ENCODE measurements at regions not wholly inside any gene's neighbourhood (a gene's known extent, or its start where the extent isn't known, plus 50 kb on each side); places are given as distances from the start of the nearest gene placed in this dataset.

DNA sequence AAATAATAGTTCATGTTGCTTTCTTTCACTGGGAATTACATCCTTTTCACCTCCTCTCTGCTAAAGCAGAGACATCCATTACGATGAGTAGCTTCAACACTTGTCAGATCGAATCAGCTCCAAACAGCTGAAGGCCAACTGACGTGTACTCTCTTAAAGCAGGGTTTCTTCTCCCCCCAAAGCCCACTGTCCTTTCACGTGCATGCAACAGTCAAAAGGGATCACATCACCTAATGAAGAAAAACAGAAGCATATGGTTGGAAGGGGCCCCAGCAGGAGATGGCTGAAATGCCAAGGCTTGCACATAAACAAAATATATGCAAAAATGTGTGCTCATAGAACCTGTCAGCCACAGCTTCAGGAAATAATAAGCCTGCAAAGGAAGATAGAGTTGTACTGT is 421.6 kb downstream of the ANXA1 start:
- no peak overlapping the region for H3K27ac Mint-ChIP-seq
- H3K36me3 Mint-ChIP-seq (ENCODE audit: low read depth), result no peaks in the 10 kb centered on the region
- intact Hi-C loops (cut with micrococcal nuclease), result no loop called here
- no peak for DNase-seq
- no peaks in the 10 kb centered on the region for H3K9me3 Mint-ChIP-seq
- H3K27me3 Mint-ChIP-seq, result no peaks in the 10 kb centered on the region
- no peak overlapping the region for H3K4me3 Mint-ChIP-seq
- H3K4me1 Mint-ChIP-seq, result no peaks in the 10 kb centered on the region

- Mint-ChIP-seq H3K4me1 (no peaks in the 10 kb centered on the region), H3K27me3 (no peaks in the 10 kb centered on the region), H3K27ac (no peak overlapping the region), H3K4me3 (no peak overlapping the region), H3K9me3 (no peaks in the 10 kb centered on the region), H3K36me3 (ENCODE audit: low read depth) (no peaks in the 10 kb centered on the region)
- intact Hi-C loops (cut with micrococcal nuclease), result no loop called here
- no peak for DNase-seq
These were observed 423.7 kb downstream of the ANXA1 start for GRCh38 chr9:73575101-73576060.

DNA sequence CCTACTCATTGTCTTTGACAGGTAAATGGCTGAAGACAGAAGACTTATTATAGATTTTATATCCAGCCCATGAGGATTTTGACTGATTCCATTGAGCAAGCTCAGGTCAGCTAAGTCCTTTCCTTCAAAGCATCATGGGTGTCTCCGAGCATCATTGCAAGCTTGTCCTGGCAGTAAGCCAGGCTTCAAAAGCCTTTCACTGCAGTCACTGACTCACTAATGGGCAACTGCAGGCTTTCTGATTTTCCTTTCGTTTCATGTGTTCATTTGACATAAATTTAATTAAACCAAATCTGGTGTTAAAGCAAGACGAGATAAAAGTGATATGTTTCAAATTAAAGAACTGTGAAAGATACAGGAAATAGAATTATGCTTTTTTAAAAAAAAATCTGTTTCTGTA is 426.2 kb downstream of the ANXA1 start:
- Mint-ChIP-seq H3K4me3 (no peak overlapping the region), H3K27ac (no peak overlapping the region), H3K27me3 (no peaks in the 10 kb centered on the region), H3K36me3 (ENCODE audit: low read depth) (no peaks in the 10 kb centered on the region), H3K9me3 (no peaks in the 10 kb centered on the region), H3K4me1 (no peaks in the 10 kb centered on the region)
- intact Hi-C loops (cut with micrococcal nuclease), result no loop called here
- no peak for DNase-seq

DNA sequence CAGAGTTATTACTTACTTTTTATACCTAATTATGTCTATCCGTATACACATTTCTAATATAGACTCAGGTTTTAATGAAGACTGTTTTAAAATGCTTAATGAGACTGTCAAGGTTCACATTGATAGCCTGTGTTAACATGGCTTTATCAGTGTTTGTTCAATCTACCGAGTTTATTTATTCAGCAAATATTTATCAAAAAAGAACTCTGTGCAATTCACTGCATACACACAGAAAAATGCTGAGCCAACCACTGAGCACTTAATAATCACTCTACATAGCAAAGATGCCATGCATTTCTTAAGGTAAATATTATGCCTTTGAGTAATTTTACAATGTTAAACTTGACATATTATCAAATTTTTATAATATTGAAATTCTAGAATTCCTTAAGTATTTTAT is 428.2 kb downstream of the ANXA1 start:
- DNase-seq, result no peak
- Mint-ChIP-seq H3K4me1 (no peaks in the 10 kb centered on the region), H3K9me3 (no peaks in the 10 kb centered on the region), H3K27ac (no peak overlapping the region), H3K4me3 (no peak overlapping the region), H3K27me3 (no peaks in the 10 kb centered on the region), H3K36me3 (ENCODE audit: low read depth) (no peaks in the 10 kb centered on the region)
- intact Hi-C loops (cut with micrococcal nuclease), result no loop called here

DNA sequence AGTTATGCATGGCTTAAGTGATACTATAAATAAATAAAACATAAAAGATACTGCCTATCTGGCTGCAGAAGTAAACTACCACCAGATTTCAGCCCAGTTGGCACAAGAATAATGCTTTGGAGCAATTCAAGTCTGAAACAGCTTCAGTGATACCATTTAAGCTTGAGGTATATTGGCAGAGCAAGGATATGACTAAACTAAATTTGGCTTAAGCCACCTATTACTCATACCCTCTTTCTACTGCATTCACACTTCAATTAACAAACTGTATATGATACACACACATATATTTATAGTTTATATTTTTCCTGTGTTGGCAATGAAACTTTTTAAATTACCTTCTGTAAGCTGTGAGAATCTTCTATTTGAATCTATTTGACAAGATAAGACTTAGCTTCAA is 431.9 kb downstream of the ANXA1 start:
- Mint-ChIP-seq H3K4me3 (no peak overlapping the region), H3K27ac (no peak overlapping the region), H3K27me3 (no peaks in the 10 kb centered on the region), H3K4me1 (no peaks in the 10 kb centered on the region), H3K36me3 (ENCODE audit: low read depth) (no peaks in the 10 kb centered on the region), H3K9me3 (no peaks in the 10 kb centered on the region)
- intact Hi-C loops (cut with micrococcal nuclease), result no loop called here
- DNase-seq, result no peak

DNA sequence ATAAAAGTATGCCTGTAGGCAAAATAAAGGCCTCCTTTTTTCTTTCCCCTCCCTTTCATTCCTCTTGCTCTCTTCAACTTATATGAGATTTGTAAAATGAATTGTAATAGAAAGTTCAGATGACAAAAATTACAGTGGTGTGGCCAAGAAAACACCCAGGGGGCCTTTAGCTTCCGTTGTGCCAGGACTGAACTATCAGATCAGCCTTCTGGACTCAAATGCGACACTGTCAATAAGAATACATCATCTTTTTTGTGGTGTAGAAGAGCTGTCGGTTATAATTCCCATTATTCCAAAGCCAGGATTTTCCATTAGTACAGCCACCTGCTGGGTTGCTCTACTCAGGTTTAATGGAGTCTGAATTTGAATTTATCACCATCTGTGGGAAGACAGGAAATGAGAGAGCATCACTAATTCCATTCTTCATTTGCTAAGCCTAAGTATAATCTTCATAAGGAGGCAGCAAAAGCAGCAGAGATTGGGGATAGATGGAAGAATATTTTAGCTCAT is 443.4 kb downstream of the ANXA1 start:
- Mint-ChIP-seq H3K4me1 (no peaks in the 10 kb centered on the region), H3K9me3 (no peaks in the 10 kb centered on the region), H3K4me3 (no peak overlapping the region)

GRCh38 chr9:73596321-73596720 is 444.7 kb downstream of the ANXA1 start:
- no peak for DNase-seq
- no peaks in the 10 kb centered on the region for H3K9me3 Mint-ChIP-seq
- no peaks in the 10 kb centered on the region for H3K36me3 Mint-ChIP-seq (ENCODE audit: low read depth)
- intact Hi-C loops (cut with micrococcal nuclease), result no loop called here
- no peaks in the 10 kb centered on the region for H3K27me3 Mint-ChIP-seq
- no peaks in the 10 kb centered on the region for H3K4me1 Mint-ChIP-seq
- H3K4me3 Mint-ChIP-seq, result no peak overlapping the region
- no peak overlapping the region for H3K27ac Mint-ChIP-seq

More for the DNA sequence above, 443.4 kb downstream of the ANXA1 start:
- DNase-seq, result no peak
- intact Hi-C loops (cut with micrococcal nuclease), result no loop called here
- no peaks in the 10 kb centered on the region for H3K27me3 Mint-ChIP-seq
- no peaks in the 10 kb centered on the region for H3K36me3 Mint-ChIP-seq (ENCODE audit: low read depth)
- no peak overlapping the region for H3K27ac Mint-ChIP-seq

DNA sequence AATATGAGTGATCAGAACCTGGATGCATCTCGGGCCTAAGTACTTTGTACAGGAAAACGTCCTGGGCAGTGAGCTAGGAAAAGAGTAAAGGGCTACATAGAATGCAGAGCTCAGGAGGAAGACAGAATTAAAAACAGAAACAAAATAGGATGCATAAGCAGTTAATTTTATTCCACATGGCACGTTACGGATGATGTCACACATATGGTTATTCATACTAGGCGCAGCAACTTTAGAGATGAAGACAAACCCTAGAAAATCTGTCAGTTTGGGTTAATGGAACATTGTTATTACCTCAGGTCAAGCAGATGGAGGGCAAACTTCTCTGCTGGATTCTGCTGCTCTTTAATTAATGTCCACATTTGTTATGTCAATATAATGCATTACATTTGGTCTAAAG is 445.4 kb downstream of the ANXA1 start:
- H3K4me3 Mint-ChIP-seq, result no peak overlapping the region
- no peak for DNase-seq
- H3K27me3 Mint-ChIP-seq, result no peaks in the 10 kb centered on the region

GRCh38 chr9:73597771-73598170 is 446.1 kb downstream of the ANXA1 start:
- Mint-ChIP-seq H3K36me3 (ENCODE audit: low read depth) (no peaks in the 10 kb centered on the region), H3K4me3 (no peak overlapping the region), H3K4me1 (no peaks in the 10 kb centered on the region), H3K27me3 (no peaks in the 10 kb centered on the region), H3K27ac (no peak overlapping the region), H3K9me3 (no peaks in the 10 kb centered on the region)
- intact Hi-C loops (cut with micrococcal nuclease), result no loop called here
- no peak for DNase-seq

More for the DNA sequence above, 445.4 kb downstream of the ANXA1 start:
- H3K27ac Mint-ChIP-seq, result no peak overlapping the region
- intact Hi-C loops (cut with micrococcal nuclease), result no loop called here
- H3K36me3 Mint-ChIP-seq (ENCODE audit: low read depth), result no peaks in the 10 kb centered on the region
- H3K9me3 Mint-ChIP-seq, result no peaks in the 10 kb centered on the region
- H3K4me1 Mint-ChIP-seq, result no peaks in the 10 kb centered on the region

GRCh38 chr9:73609381-73609780 is 457.7 kb downstream of the ANXA1 start:
- intact Hi-C loops (cut with micrococcal nuclease), result no loop called here
- H3K4me1 Mint-ChIP-seq, result no peaks in the 10 kb centered on the region
- H3K27ac Mint-ChIP-seq, result no peak overlapping the region
- no peak overlapping the region for H3K4me3 Mint-ChIP-seq
- H3K27me3 Mint-ChIP-seq, result no peaks in the 10 kb centered on the region
- no peaks in the 10 kb centered on the region for H3K36me3 Mint-ChIP-seq (ENCODE audit: low read depth)
- no peak for DNase-seq
- H3K9me3 Mint-ChIP-seq, result no peaks in the 10 kb centered on the region

- H3K9me3 Mint-ChIP-seq, result no peaks in the 10 kb centered on the region
- no peaks in the 10 kb centered on the region for H3K27me3 Mint-ChIP-seq
- intact Hi-C loops (cut with micrococcal nuclease), result no loop called here
- H3K36me3 Mint-ChIP-seq (ENCODE audit: low read depth), result no peaks in the 10 kb centered on the region
- H3K4me1 Mint-ChIP-seq, result no peaks in the 10 kb centered on the region
- no peak overlapping the region for H3K4me3 Mint-ChIP-seq
- DNase-seq, result no peak
- no peak overlapping the region for H3K27ac Mint-ChIP-seq
These were observed 459.4 kb downstream of the ANXA1 start for GRCh38 chr9:73611032-73611431.

GRCh38 chr9:73613092-73613701 is 461.5 kb downstream of the ANXA1 start:
- Mint-ChIP-seq H3K36me3 (ENCODE audit: low read depth) (no peaks in the 10 kb centered on the region), H3K4me3 (no peak overlapping the region), H3K27me3 (no peaks in the 10 kb centered on the region), H3K9me3 (no peaks in the 10 kb centered on the region), H3K4me1 (no peaks in the 10 kb centered on the region), H3K27ac (no peak overlapping the region)
- intact Hi-C loops (cut with micrococcal nuclease), result no loop called here
- DNase-seq, result no peak

DNA sequence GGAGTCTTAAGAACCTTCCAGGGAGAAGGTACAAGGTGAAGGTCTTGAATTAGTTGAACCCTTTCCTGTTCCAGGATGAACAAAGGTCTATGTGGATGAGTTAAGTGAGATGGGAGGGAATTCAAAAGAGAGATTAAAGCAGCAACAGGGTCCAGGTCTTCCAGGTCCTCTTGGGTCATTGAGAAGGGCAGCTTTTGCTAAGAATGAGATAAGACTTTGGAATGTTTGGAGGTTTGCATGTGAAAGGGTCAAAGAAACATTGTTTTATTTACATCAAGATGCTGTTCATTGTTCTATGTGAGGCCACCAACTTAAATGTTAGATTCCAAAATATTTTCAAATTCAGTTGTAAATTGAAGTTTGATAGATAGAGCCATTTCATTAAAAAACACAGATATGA is 463.9 kb downstream of the ANXA1 start:
- H3K4me3 Mint-ChIP-seq, result no peak overlapping the region

GRCh38 chr9:73617586-73617985 is 465.9 kb downstream of the ANXA1 start:
- Mint-ChIP-seq H3K4me3 (no peak overlapping the region), H3K36me3 (ENCODE audit: low read depth) (no peaks in the 10 kb centered on the region), H3K9me3 (peaks cover 6% of the 10 kb centered on the region), H3K27me3 (no peaks in the 10 kb centered on the region), H3K27ac (no peak overlapping the region), H3K4me1 (no peaks in the 10 kb centered on the region)
- intact Hi-C loops (cut with micrococcal nuclease), result no loop called here
- no peak for DNase-seq

More for the DNA sequence above, 463.9 kb downstream of the ANXA1 start:
- Mint-ChIP-seq H3K27ac (no peak overlapping the region), H3K9me3 (peaks cover 6% of the 10 kb centered on the region), H3K27me3 (no peaks in the 10 kb centered on the region), H3K4me1 (no peaks in the 10 kb centered on the region), H3K36me3 (ENCODE audit: low read depth) (no peaks in the 10 kb centered on the region)
- DNase-seq, result no peak
- intact Hi-C loops (cut with micrococcal nuclease), result no loop called here

Data from activated CD4-positive, alpha-beta T cell treated with anti-CD3 and anti-CD28 coated beads, Interleukin-2, amount 10 ng/mL, durations not matched to agents 24 days and 14 days (primary cell).